Mesenchymal stem cell (in vitro differentiated cells and primary cell): ENCODE measurements at regions not wholly inside any gene's neighbourhood (a gene's known extent, or its start where the extent isn't known, plus 50 kb on each side); places are given as distances from the start of the nearest gene placed in this dataset.

Experiments
- DNase-seq: peaks from one replicate; pipeline ENCODE4 v3.0.0-alpha.2; 2013
- H2AFZ ChIP-seq: one replicate; pipeline ENCODE4 v1.6.1; 2013; ENCODE audit warnings: low read depth, mild to moderate bottlenecking, control low read depth, inconsistent platforms, low read length, moderate library complexity
- H2AK5ac ChIP-seq: 2 replicates; pipeline ENCODE4 v1.6.1; 2013; ENCODE audit warnings: low read length, moderate library complexity, mild to moderate bottlenecking, inconsistent platforms; ENCODE audit not compliant: severe bottlenecking
- H2BK120ac ChIP-seq: one replicate; pipeline ENCODE4 v1.6.1; 2013; ENCODE audit warnings: low read depth, mild to moderate bottlenecking, inconsistent platforms, low read length, moderate library complexity
- H2BK12ac ChIP-seq, 2 experiments: one replicate each; pipeline ENCODE4 v1.6.1; 2013; ENCODE audit warnings: inconsistent platforms in 2 of 2, low read length in 2 of 2, mild to moderate bottlenecking in 2 of 2, moderate library complexity in 2 of 2, control low read depth in 1 of 2
- H2BK15ac ChIP-seq: one replicate; pipeline ENCODE4 v1.6.1; 2013; ENCODE audit warnings: mild to moderate bottlenecking, low read depth, inconsistent platforms; ENCODE audit not compliant: poor library complexity, severe bottlenecking
- H2BK5ac ChIP-seq: 2 replicates; pipeline ENCODE4 v1.6.1; 2013; ENCODE audit warnings: low read depth, mild to moderate bottlenecking, low read length, control low read depth, inconsistent platforms; ENCODE audit not compliant: poor library complexity, severe bottlenecking
- H3K14ac ChIP-seq, 2 experiments: one replicate each; pipeline ENCODE4 v1.6.1; 2013; ENCODE audit warnings: inconsistent platforms in 2 of 2, low read length in 2 of 2, control low read depth in 1 of 2, mild to moderate bottlenecking in 1 of 2, moderate library complexity in 1 of 2
- H3K18ac ChIP-seq, 2 experiments: one replicate each; pipeline ENCODE4 v1.6.1; 2013; ENCODE audit warnings: inconsistent platforms in 2 of 2, low read length in 2 of 2, control low read depth in 1 of 2, low read depth in 1 of 2, mild to moderate bottlenecking in 1 of 2
- H3K23ac ChIP-seq, 2 experiments: one replicate each; pipeline ENCODE4 v1.6.1; 2013; ENCODE audit warnings: inconsistent platforms in 2 of 2, low read length in 2 of 2, mild to moderate bottlenecking in 2 of 2, moderate library complexity in 2 of 2, control low read depth in 1 of 2
- H3K27ac ChIP-seq: 2 replicates; pipeline ENCODE4 v1.5.1; 2013; ENCODE audit warnings: mild to moderate bottlenecking, moderate library complexity, low read length, control low read depth, inconsistent platforms; ENCODE audit not compliant: poor library complexity, severe bottlenecking
- H3K27me3 ChIP-seq, 2 experiments: 2 replicates each; pipeline versions ENCODE4 v1.6.1 to v1.7.0; 2013; ENCODE audit warnings: low read length in 2 of 2, mild to moderate bottlenecking in 2 of 2, moderate library complexity in 2 of 2, control low read depth in 1 of 2, inconsistent platforms in 1 of 2; ENCODE audit not compliant: control insufficient read depth in 1 of 2, insufficient read depth in 1 of 2
- H3K36me3 ChIP-seq, 2 experiments: 2 replicates each; pipeline versions ENCODE4 v1.6.1 to v1.7.0; 2013; ENCODE audit warnings: low read length in 2 of 2, control low read depth in 1 of 2, inconsistent platforms in 1 of 2, low read depth in 1 of 2, mild to moderate bottlenecking in 1 of 2; ENCODE audit not compliant: insufficient read depth in 2 of 2, control insufficient read depth in 1 of 2
- H3K4ac ChIP-seq, 2 experiments: one replicate each; pipeline ENCODE4 v1.6.1; 2013; ENCODE audit warnings: inconsistent platforms in 2 of 2, low read length in 2 of 2, mild to moderate bottlenecking in 2 of 2, moderate library complexity in 2 of 2, control low read depth in 1 of 2, low read depth in 1 of 2
- H3K4me1 ChIP-seq: 2 replicates; pipeline ENCODE4 v1.6.1; 2013; ENCODE audit warnings: low read depth, low read length, control low read depth; ENCODE audit not compliant: control insufficient read depth, insufficient read depth
- H3K4me2 ChIP-seq: 2 replicates; pipeline ENCODE4 v1.6.1; 2013; ENCODE audit warnings: low read length, mild to moderate bottlenecking, inconsistent platforms; ENCODE audit not compliant: poor library complexity, severe bottlenecking
- H3K4me3 ChIP-seq, 2 experiments: 2 replicates each; pipeline versions ENCODE4 v1.5.1 to v1.7.0; 2013; ENCODE audit warnings: low read length in 2 of 2, mild to moderate bottlenecking in 2 of 2, control low read depth in 1 of 2, low read depth in 1 of 2; ENCODE audit not compliant: insufficient read depth in 1 of 2
- H3K79me1 ChIP-seq: replicated peaks from 2 replicates; pipeline ENCODE4 v1.6.1; 2013; ENCODE audit warnings: mild to moderate bottlenecking, control low read depth, low read length, inconsistent platforms; ENCODE audit not compliant: poor library complexity, severe bottlenecking
- H3K9ac ChIP-seq: 2 replicates; pipeline ENCODE4 v1.7.0; 2013; ENCODE audit warnings: mild to moderate bottlenecking, low read length, moderate library complexity
- H3K9me3 ChIP-seq: 2 replicates; pipeline ENCODE4 v1.7.0; 2013; ENCODE audit warnings: mild to moderate bottlenecking, low read length; ENCODE audit not compliant: control insufficient read depth
- H4K8ac ChIP-seq: one replicate; pipeline ENCODE4 v1.6.1; 2013; ENCODE audit warnings: inconsistent platforms, mild to moderate bottlenecking, low read length, moderate library complexity
- H4K91ac ChIP-seq: one replicate; pipeline ENCODE4 v1.6.1; 2013; ENCODE audit warnings: mild to moderate bottlenecking, low read length, inconsistent platforms
- WGBS: methylation state at CpG from one replicate; pipeline ENCODE4 v1.1.7; 2013; ENCODE audit warnings: mixed read lengths; 5-methylcytosine and 5-hydroxymethylcytosine counted together

GRCh38 chr3:88617283-88617682 lies 467.5 kb downstream of the C3orf38 start:
- Histone ChIP-seq H4K8ac (no peak overlapping the region), H3K4me1 (no peaks in the 10 kb centered on the region), H3K14ac (no peak overlapping the region), H3K4me3 (no peak overlapping the region), H2AK5ac (no peak overlapping the region), H3K79me1 (no peaks in the 10 kb centered on the region), H3K23ac (no peak overlapping the region), H3K4me2 (no peak overlapping the region), H3K27me3 (no peaks in the 10 kb centered on the region), H2BK12ac (no peak overlapping the region), H3K18ac (no peak overlapping the region), H2BK5ac (no peak overlapping the region), H3K36me3 (no peaks in the 10 kb centered on the region), H3K9me3 (no peaks in the 10 kb centered on the region), H4K91ac (no peak overlapping the region), H3K27ac (no peak overlapping the region), H2BK15ac (no peak overlapping the region), H2BK120ac (no peak overlapping the region), H3K4ac (no peak overlapping the region), H2AFZ (no peak overlapping the region), H3K9ac (no peak overlapping the region)
- WGBS, result no CpG with 5 or more reads among the region's 1 CpG
- DNase-seq, result no peak

GRCh38 chr3:88618021-88618645 lies 468.4 kb downstream of the C3orf38 start:
- Histone ChIP-seq H2BK120ac (no peak overlapping the region), H3K36me3 (no peaks in the 10 kb centered on the region), H3K27me3 (no peaks in the 10 kb centered on the region), H2AFZ (no peak overlapping the region), H4K8ac (no peak overlapping the region), H3K4me1 (no peaks in the 10 kb centered on the region), H3K9ac (no peak overlapping the region), H3K4me3 (no peak overlapping the region), H3K79me1 (no peaks in the 10 kb centered on the region), H2BK12ac (no peak overlapping the region), H2BK5ac (no peak overlapping the region), H3K27ac (no peak overlapping the region), H2AK5ac (no peak overlapping the region), H3K4ac (no peak overlapping the region), H3K23ac (no peak overlapping the region), H3K18ac (no peak overlapping the region), H3K4me2 (no peak overlapping the region), H4K91ac (no peak overlapping the region), H3K9me3 (no peaks in the 10 kb centered on the region), H2BK15ac (no peak overlapping the region), H3K14ac (no peak overlapping the region)
- DNase-seq, result peak; percentile 16
- 44% methylated on average over 4 of the region's 7 CpGs for WGBS

- Histone ChIP-seq H3K27me3 (no peaks in the 10 kb centered on the region), H3K4me3 (no peak overlapping the region), H3K18ac (no peak overlapping the region), H3K4ac (no peak overlapping the region), H3K79me1 (no peaks in the 10 kb centered on the region), H3K9ac (no peak overlapping the region), H3K4me2 (no peak overlapping the region), H2BK5ac (no peak overlapping the region), H3K23ac (no peak overlapping the region), H3K36me3 (no peaks in the 10 kb centered on the region), H3K4me1 (no peaks in the 10 kb centered on the region), H3K9me3 (no peaks in the 10 kb centered on the region), H3K27ac (no peak overlapping the region), H4K8ac (no peak overlapping the region), H2AK5ac (no peak overlapping the region), H2AFZ (no peak overlapping the region), H2BK15ac (no peak overlapping the region), H2BK120ac (no peak overlapping the region), H4K91ac (no peak overlapping the region), H3K14ac (no peak overlapping the region), H2BK12ac (no peak overlapping the region)
- DNase-seq, result no peak
- no CpG with 5 or more reads among the region's 2 CpGs for WGBS
Measured at GRCh38 chr3:88621586-88621985, 471.8 kb downstream of the C3orf38 start.

GRCh38 chr3:88623709-88624108 lies 473.9 kb downstream of the C3orf38 start:
- H2AFZ ChIP-seq, result no peak overlapping the region
- H3K9me3 ChIP-seq, result peaks cover 4% of the 10 kb centered on the region
- H3K36me3 ChIP-seq, result no peaks in the 10 kb centered on the region
- H3K4me3 ChIP-seq, result no peak overlapping the region
- no peak overlapping the region for H4K8ac ChIP-seq
- H2BK5ac ChIP-seq, result no peak overlapping the region
- no peaks in the 10 kb centered on the region for H3K4me1 ChIP-seq
- H2BK120ac ChIP-seq, result no peak overlapping the region
- H3K23ac ChIP-seq, result no peak overlapping the region
- no peak overlapping the region for H2BK12ac ChIP-seq
- no peak overlapping the region for H4K91ac ChIP-seq
- no peak overlapping the region for H3K14ac ChIP-seq
- no peak overlapping the region for H2AK5ac ChIP-seq
- no peak overlapping the region for H3K18ac ChIP-seq
- no peak overlapping the region for H3K4me2 ChIP-seq
- no peak overlapping the region for H2BK15ac ChIP-seq
- H3K9ac ChIP-seq, result no peak overlapping the region
- H3K79me1 ChIP-seq, result no peaks in the 10 kb centered on the region
- no peaks in the 10 kb centered on the region for H3K27me3 ChIP-seq
- H3K27ac ChIP-seq, result no peak overlapping the region
- H3K4ac ChIP-seq, result no peak overlapping the region
- DNase-seq, result no peak
